ENCODE measurements at regions not wholly inside any gene's neighbourhood (a gene's known extent, or its start where the extent isn't known, plus 50 kb on each side); places are given as distances from the start of the nearest gene placed in this dataset.

DNA sequence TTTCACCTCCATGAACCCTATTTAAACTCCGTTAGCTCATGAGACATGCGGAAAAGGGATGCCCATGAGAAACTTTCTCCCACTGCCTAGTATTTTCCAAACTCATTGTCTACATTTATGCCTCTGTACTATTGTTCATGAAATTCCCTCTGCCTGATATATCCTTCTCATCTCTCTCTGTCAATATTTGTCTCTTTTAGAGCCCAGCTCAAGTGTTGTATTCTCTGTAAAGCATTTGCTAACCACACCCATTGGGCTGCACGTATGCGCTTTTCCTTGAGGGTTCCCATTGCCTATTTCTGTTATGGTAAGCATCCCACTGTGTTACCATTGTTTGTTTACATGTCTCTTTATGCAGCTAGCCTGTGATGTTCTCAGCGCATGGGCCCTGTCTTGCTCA is 211.4 kb downstream of the MDFIC start:
- TF ChIP-seq, protein P1, sequence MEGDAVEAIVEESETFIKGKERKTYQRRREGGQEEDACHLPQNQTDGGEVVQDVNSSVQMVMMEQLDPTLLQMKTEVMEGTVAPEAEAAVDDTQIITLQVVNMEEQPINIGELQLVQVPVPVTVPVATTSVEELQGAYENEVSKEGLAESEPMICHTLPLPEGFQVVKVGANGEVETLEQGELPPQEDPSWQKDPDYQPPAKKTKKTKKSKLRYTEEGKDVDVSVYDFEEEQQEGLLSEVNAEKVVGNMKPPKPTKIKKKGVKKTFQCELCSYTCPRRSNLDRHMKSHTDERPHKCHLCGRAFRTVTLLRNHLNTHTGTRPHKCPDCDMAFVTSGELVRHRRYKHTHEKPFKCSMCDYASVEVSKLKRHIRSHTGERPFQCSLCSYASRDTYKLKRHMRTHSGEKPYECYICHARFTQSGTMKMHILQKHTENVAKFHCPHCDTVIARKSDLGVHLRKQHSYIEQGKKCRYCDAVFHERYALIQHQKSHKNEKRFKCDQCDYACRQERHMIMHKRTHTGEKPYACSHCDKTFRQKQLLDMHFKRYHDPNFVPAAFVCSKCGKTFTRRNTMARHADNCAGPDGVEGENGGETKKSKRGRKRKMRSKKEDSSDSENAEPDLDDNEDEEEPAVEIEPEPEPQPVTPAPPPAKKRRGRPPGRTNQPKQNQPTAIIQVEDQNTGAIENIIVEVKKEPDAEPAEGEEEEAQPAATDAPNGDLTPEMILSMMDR (IDR thresholded peaks at IDR 0.05; ENCODE audit: low read length) = no peak
- TF ChIP-seq EZH2phosphoT487 (IDR thresholded peaks at IDR 0.05; ENCODE audit: low read length) (no peak), EZH2 (optimal IDR thresholded peaks at IDR 0.05; ENCODE audit: low read depth, low read length) (no peak)
